ENCODE measurements at regions not wholly inside any gene's neighbourhood (a gene's known extent, or its start where the extent isn't known, plus 50 kb on each side); places are given as distances from the start of the nearest gene placed in this dataset.

DNA sequence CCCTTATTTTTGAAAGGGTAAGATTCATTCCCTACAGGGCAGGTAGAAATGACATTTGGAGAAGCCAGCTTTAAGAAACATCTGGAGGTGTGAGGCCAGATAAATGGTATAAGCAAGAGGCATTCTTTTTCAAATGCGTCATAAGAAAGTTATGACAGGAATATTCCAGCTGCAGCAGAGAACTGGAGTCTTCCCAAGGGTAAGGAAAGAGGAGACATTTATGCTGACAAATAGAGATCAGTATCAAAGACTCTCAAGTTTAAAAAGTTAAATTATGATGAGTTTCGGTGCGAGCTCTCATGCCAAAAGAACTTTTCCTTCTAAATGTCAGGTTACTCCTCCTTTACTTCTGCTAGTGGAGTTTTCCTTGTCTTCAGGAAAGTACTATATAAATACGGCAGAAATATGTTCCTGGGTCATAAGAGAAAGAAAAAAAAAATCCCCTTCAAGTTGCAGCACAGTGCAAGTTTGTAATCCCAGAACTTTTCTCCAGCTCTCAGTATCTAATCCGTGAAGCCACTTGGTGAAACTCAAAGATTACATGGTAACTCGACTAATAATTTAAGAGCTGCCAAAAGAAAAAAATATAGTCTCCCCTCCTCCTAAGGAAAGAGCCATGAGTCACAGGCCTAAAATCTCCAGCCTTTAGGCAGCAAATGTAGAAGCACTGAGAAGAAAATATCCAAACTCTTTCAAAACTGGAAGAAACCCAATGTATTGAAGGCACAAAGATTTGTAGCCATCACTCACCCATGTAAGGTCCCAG, 428.1 kb downstream of the MEIS1 start (continued):
- TF ChIP-seq, protein P1, sequence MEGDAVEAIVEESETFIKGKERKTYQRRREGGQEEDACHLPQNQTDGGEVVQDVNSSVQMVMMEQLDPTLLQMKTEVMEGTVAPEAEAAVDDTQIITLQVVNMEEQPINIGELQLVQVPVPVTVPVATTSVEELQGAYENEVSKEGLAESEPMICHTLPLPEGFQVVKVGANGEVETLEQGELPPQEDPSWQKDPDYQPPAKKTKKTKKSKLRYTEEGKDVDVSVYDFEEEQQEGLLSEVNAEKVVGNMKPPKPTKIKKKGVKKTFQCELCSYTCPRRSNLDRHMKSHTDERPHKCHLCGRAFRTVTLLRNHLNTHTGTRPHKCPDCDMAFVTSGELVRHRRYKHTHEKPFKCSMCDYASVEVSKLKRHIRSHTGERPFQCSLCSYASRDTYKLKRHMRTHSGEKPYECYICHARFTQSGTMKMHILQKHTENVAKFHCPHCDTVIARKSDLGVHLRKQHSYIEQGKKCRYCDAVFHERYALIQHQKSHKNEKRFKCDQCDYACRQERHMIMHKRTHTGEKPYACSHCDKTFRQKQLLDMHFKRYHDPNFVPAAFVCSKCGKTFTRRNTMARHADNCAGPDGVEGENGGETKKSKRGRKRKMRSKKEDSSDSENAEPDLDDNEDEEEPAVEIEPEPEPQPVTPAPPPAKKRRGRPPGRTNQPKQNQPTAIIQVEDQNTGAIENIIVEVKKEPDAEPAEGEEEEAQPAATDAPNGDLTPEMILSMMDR (conservative IDR thresholded peaks at IDR 0.05; ENCODE audit: low read depth, low read length): no peak
- TF ChIP-seq BHLHE40 (IDR thresholded peaks at IDR 0.05; ENCODE audit: low read depth, low read length): no peak

DNA sequence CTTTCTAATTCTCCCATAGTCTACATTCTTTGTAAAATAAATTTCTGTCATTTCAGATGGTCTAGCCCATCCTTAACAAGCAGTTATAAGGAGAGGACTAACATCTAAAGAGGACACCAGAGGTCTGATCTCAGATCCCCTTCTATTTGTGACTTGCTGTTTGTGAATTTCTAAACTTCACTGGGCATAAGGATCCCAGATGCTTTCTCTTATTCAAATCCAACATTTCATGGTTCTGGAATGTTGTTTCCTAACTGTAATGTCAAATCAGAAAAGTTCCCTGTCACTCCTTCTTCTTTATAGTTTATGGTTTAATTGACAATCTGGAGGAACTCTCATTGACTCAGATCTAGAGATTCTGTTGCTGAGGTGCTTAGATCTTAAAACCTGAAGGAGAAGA, 430.2 kb downstream of the MEIS1 start:
- in situ Hi-C loops (cut with MboI; ENCODE audit: low sequenced_read_pairs) (no loop called here), intact Hi-C loops (cut with micrococcal nuclease) (no loop called here), dilution Hi-C loops (cut with HindIII; ENCODE audit: low sequenced_read_pairs, unreplicated experiment) (no loop called here)
- H2BK5ac ChIP-seq (ENCODE audit: low read depth, low read length, poor library complexity, severe bottlenecking): peak overlapping the region; percentile 92
- H3K9me3 ChIP-seq (ENCODE audit: control insufficient read depth, insufficient read depth, low read length): no peaks in the 10 kb centered on the region
- no TSS peak for BruUV-seq (replicated peaks)
- peak overlapping the region; percentile 99; the same call in 1 of the 3 replicates for H2BK15ac ChIP-seq (ENCODE audit: low read depth, low read length)
- H3K4me1 ChIP-seq (ENCODE audit: control insufficient read depth, insufficient read depth, low read length): peaks cover 32% of the 10 kb centered on the region
- DNase-seq: peak; percentile 61
- H3K36me3 ChIP-seq (ENCODE audit: control insufficient read depth, insufficient read depth, low read length): no peaks in the 10 kb centered on the region
- H3K23ac ChIP-seq (ENCODE audit: low read depth, low read length): peak overlapping the region; percentile 58
- H2BK20ac ChIP-seq (ENCODE audit: low read depth, low read length): peak overlapping the region; percentile 98
- no peak overlapping the region for H2AFZ ChIP-seq (replicated peaks; ENCODE audit: low read length, poor library complexity)
- no peaks in the 10 kb centered on the region for H4K20me1 ChIP-seq (ENCODE audit: insufficient read depth, low read length)
- H3K56ac ChIP-seq (ENCODE audit: extremely low read depth, insufficient read depth, low read length): no peak overlapping the region
- H3K79me1 ChIP-seq (ENCODE audit: low read depth in 1 of 2, low read length in 2 of 2): peaks cover 0 to 31% of the 10 kb centered on the region in 2 experiments; a peak in 3 of 4 replicates
- no peak overlapping the region for H2AK5ac ChIP-seq (ENCODE audit: low read depth, low read length)
- H3K18ac ChIP-seq (ENCODE audit: low read depth, low read length): peak overlapping the region; percentile 99
- H4K8ac ChIP-seq (ENCODE audit: low read depth in 2 of 2, low read length in 2 of 2): peak overlapping the region; percentile 64 to 78; a peak in 3 of 4 replicates
- no peak overlapping the region for H3K4me2 ChIP-seq (ENCODE audit: low read depth, low read length)
- H3K27ac ChIP-seq (ENCODE audit: insufficient read depth, low read length): peak overlapping the region; percentile 84; the same call in 1 of the 2 replicates
- TF ChIP-seq FOS (IDR thresholded peaks at IDR 0.05; ENCODE audit: low read depth, low read length): no peak
- TF ChIP-seq POLR2A (IDR thresholded peaks at IDR 0.05; ENCODE audit: low read depth, low read length): no peak
- no peak for TF ChIP-seq MXI1 (IDR thresholded peaks at IDR 0.05; ENCODE audit: borderline replicate concordance, low read depth, low read length)
- no peak for TF ChIP-seq CHD1 (IDR thresholded peaks at IDR 0.05; ENCODE audit: low read depth, low read length)
- TF ChIP-seq RFX5 (IDR thresholded peaks at IDR 0.05; ENCODE audit: low read depth, low read length): no peak
- no peak for TF ChIP-seq RCOR1 (IDR thresholded peaks at IDR 0.05; ENCODE audit: insufficient replicate concordance, low read length)
- no peak for TF ChIP-seq NFE2L2 (IDR thresholded peaks at IDR 0.05; ENCODE audit: low read depth, low read length)
- no peak for TF ChIP-seq BHLHE40 (IDR thresholded peaks at IDR 0.05; ENCODE audit: low read depth, low read length)
- no peak for TF ChIP-seq RAD21 (IDR thresholded peaks at IDR 0.05; ENCODE audit: low read length)
- no peak for TF ChIP-seq MAZ (IDR thresholded peaks at IDR 0.05; ENCODE audit: borderline replicate concordance, low read depth, low read length)
- peak overlapping the region; percentile 96; the same call in 1 of the 2 replicates for H3K14ac ChIP-seq (replicated peaks; ENCODE audit: low read depth, low read length)
- no peak overlapping the region for H2AK9ac ChIP-seq (replicated peaks; ENCODE audit: low read depth, low read length, poor library complexity)
- H4K5ac ChIP-seq (ENCODE audit: low read depth, low read length): peak overlapping the region; percentile 95; the same call in 1 of the 2 replicates
- ChIA-PET POLR2A (ENCODE audit: unreplicated experiment) (no interaction called here), CTCF (no interaction called here)
- ATAC-seq (ENCODE audit: low read depth): no peak; the same call in 1 of the 2 replicates
- no peak overlapping the region for H3K4me3 ChIP-seq (ENCODE audit: insufficient read depth, low read depth, low read length)
- H3K4ac ChIP-seq (ENCODE audit: low read depth, low read length): peak overlapping the region; percentile 92; the same call in 1 of the 2 replicates
- peak overlapping the region; percentile 53; the same call in 1 of the 2 replicates for H4K91ac ChIP-seq (ENCODE audit: insufficient read depth, low read depth, low read length)
- peaks cover 8% of the 10 kb centered on the region for H3K9me1 ChIP-seq (ENCODE audit: insufficient read depth, low read length)
- peak overlapping the region; percentile 99 for H2BK120ac ChIP-seq (ENCODE audit: low read depth, low read length)
- no peak overlapping the region for H3K9ac ChIP-seq (ENCODE audit: low read depth, low read length)
- H3K27me3 ChIP-seq (ENCODE audit: control insufficient read depth, insufficient read depth, low read length): no peaks in the 10 kb centered on the region

Measured in IMR-90 (cell line).